ENCODE measurements at regions not wholly inside any gene's neighbourhood (a gene's known extent, or its start where the extent isn't known, plus 50 kb on each side); places are given as distances from the start of the nearest gene placed in this dataset.
"Not testable (repeated sequence)": the region's sequence is repeated elsewhere in the genome, so short reads cannot be mapped to it uniquely, and the experiment has no call there.

GRCh38 chr13:18824678-18825077 lies 356.9 kb downstream of the TUBA3C start:
- not testable (repeated sequence) for H3F3A ChIP-seq (ENCODE audit: insufficient read depth, low read length); DNase-seq; H3K9ac ChIP-seq (ENCODE audit: low read length); H3K4me1 ChIP-seq (ENCODE audit: low read length); H3K4me3 ChIP-seq (ENCODE audit: low read length); H4K20me1 ChIP-seq (ENCODE audit: insufficient read depth, low read length); H3K9me2 ChIP-seq (replicated peaks; ENCODE audit: insufficient read depth, low read length); H3K36me3 ChIP-seq (replicated peaks; ENCODE audit: insufficient read depth, low read length); H3K79me2 ChIP-seq (ENCODE audit: low read length); H3K27ac ChIP-seq (ENCODE audit: low read length); H3K9me3 ChIP-seq (replicated peaks; ENCODE audit: insufficient read depth, low read length); H2AFZ ChIP-seq (ENCODE audit: low read length); H3K27me3 ChIP-seq (replicated peaks; ENCODE audit: insufficient read depth, low read length); H3K4me2 ChIP-seq (ENCODE audit: low read depth, low read length)

GRCh38 chr13:18822655-18823639 lies 358.7 kb downstream of the TUBA3C start:
- not testable (repeated sequence) for H3K4me2 ChIP-seq (ENCODE audit: low read depth, low read length); H3K79me2 ChIP-seq (ENCODE audit: low read length); H3K9ac ChIP-seq (ENCODE audit: low read length); H3K4me3 ChIP-seq (ENCODE audit: low read length); H3K4me1 ChIP-seq (ENCODE audit: low read length); H3K27me3 ChIP-seq (replicated peaks; ENCODE audit: insufficient read depth, low read length); H3K9me2 ChIP-seq (replicated peaks; ENCODE audit: insufficient read depth, low read length); H3K27ac ChIP-seq (ENCODE audit: low read length); DNase-seq; H2AFZ ChIP-seq (ENCODE audit: low read length); H4K20me1 ChIP-seq (ENCODE audit: insufficient read depth, low read length); H3F3A ChIP-seq (ENCODE audit: insufficient read depth, low read length); H3K36me3 ChIP-seq (replicated peaks; ENCODE audit: insufficient read depth, low read length); H3K9me3 ChIP-seq (replicated peaks; ENCODE audit: insufficient read depth, low read length)

DNA sequence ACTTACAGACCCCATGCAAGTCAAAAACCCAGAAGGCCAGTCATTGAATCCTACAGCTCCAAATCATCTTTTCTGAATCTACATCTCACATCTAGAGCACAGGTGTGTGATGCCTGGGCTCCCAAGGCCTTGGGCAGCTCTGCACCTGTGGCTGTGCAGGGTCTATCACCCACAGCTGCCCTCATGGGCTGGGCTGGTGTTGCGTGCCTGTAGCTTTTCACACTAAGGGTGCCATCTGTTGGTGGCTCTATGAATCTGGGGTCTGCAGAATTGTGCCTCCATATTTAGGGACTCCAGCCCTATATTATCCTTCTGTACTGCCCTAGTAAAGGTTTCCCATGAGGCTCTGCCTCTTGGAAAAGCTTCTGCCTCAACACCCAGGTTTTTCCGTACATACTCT lies 407.6 kb downstream of the TUBA3C start:
- not testable (repeated sequence) for H4K20me1 ChIP-seq (ENCODE audit: insufficient read depth, low read length); H3K4me1 ChIP-seq (ENCODE audit: low read length); H3K79me2 ChIP-seq (ENCODE audit: low read length); H3K27me3 ChIP-seq (replicated peaks; ENCODE audit: insufficient read depth, low read length); H3K4me2 ChIP-seq (ENCODE audit: low read depth, low read length); DNase-seq; H3K36me3 ChIP-seq (replicated peaks; ENCODE audit: insufficient read depth, low read length); H2AFZ ChIP-seq (ENCODE audit: low read length); H3K9me3 ChIP-seq (replicated peaks; ENCODE audit: insufficient read depth, low read length); H3K9me2 ChIP-seq (replicated peaks; ENCODE audit: insufficient read depth, low read length); H3K9ac ChIP-seq (ENCODE audit: low read length); H3K27ac ChIP-seq (ENCODE audit: low read length); H3K4me3 ChIP-seq (ENCODE audit: low read length); H3F3A ChIP-seq (ENCODE audit: insufficient read depth, low read length)

DNA sequence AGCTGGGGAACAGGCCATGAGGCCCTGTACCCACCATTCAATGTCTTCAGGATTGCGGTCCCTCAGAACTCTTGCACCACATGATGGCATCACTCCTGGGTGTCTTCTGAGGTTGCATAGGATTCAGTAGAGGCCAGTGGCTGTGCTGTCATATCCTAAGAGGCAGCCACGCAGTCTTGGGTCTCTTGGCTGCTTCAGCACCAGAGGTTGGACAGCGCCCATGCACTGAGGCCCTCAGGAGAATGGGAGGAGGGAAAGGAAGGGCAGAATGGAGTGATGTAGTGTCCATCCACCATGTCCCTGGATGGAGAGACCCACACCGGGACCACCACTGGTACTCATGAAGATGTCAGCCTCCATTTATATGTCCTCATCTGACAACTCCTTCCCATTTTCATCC lies 439.9 kb downstream of the TUBA3C start:
- not testable (repeated sequence) for H4K20me1 ChIP-seq (ENCODE audit: insufficient read depth, low read length); H3K9me2 ChIP-seq (replicated peaks; ENCODE audit: insufficient read depth, low read length); H3K4me2 ChIP-seq (ENCODE audit: low read depth, low read length); H3F3A ChIP-seq (ENCODE audit: insufficient read depth, low read length); H3K36me3 ChIP-seq (replicated peaks; ENCODE audit: insufficient read depth, low read length); H2AFZ ChIP-seq (ENCODE audit: low read length); H3K9ac ChIP-seq (ENCODE audit: low read length); H3K27me3 ChIP-seq (replicated peaks; ENCODE audit: insufficient read depth, low read length); H3K4me3 ChIP-seq (ENCODE audit: low read length); DNase-seq; H3K27ac ChIP-seq (ENCODE audit: low read length); H3K79me2 ChIP-seq (ENCODE audit: low read length); H3K9me3 ChIP-seq (replicated peaks; ENCODE audit: insufficient read depth, low read length); H3K4me1 ChIP-seq (ENCODE audit: low read length)

DNA sequence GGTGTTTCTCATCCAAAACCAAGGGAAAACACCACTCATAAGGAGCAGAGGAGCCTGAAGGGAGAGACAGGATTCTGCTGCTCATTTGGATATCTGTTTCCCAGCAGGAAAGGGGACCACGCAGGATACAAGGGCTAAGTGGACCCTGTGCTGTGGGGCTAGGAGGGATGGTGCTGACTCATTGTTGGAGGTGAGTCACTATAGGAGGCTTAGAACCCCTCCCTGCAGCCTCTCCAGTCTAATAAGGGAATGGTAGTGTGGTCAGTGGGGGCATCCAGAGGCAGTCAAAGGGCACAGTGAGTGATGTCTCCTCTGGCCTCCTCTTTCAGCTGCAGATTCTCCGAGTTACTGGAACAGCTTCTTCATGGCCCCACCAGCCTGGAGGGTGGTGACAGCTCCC lies 442.3 kb downstream of the TUBA3C start:
- Histone ChIP-seq H3K9me2 (replicated peaks; ENCODE audit: insufficient read depth, low read length) (no peaks in the 10 kb centered on the region), H3K4me1 (ENCODE audit: low read length) (no peaks in the 10 kb centered on the region), H3F3A (ENCODE audit: insufficient read depth, low read length) (no peaks in the 10 kb centered on the region), H3K4me3 (ENCODE audit: low read length) (no peak overlapping the region), H3K9me3 (replicated peaks; ENCODE audit: insufficient read depth, low read length) (no peaks in the 10 kb centered on the region), H3K27ac (ENCODE audit: low read length) (no peak overlapping the region), H3K36me3 (replicated peaks; ENCODE audit: insufficient read depth, low read length) (no peaks in the 10 kb centered on the region), H2AFZ (ENCODE audit: low read length) (no peak overlapping the region), H4K20me1 (ENCODE audit: insufficient read depth, low read length) (no peaks in the 10 kb centered on the region), H3K79me2 (ENCODE audit: low read length) (no peaks in the 10 kb centered on the region), H3K9ac (ENCODE audit: low read length) (no peak overlapping the region), H3K27me3 (replicated peaks; ENCODE audit: insufficient read depth, low read length) (no peaks in the 10 kb centered on the region), H3K4me2 (ENCODE audit: low read depth, low read length) (no peak overlapping the region)
- no peak for DNase-seq
- no peak for TF ChIP-seq EZH2 (optimal IDR thresholded peaks at IDR 0.05; ENCODE audit: low read depth, low read length)
- TF ChIP-seq EZH2phosphoT487 (IDR thresholded peaks at IDR 0.05; ENCODE audit: low read length), result no peak
- no peak for TF ChIP-seq CTCF (IDR thresholded peaks at IDR 0.05; ENCODE audit: low read length)

DNA sequence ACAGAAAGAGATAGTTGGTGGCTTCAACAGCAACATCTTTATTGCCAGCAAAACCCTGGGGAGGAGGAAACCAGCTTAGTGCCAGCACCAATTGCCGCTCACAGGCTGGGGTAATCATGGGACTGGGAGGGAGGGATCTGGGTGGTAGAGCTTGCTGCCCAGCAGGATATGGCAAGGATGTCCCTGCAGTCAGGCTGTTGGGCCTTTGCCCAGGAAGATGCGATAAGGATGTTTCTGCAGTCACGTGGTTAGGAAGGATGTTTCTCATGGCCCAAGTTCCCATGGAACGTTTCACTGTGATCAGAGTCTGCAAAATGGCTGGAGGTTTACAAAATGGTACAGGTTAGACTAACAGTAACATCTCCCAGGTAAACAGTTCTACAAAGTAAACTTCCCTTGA lies 443.5 kb downstream of the TUBA3C start:
- H3K9me3 ChIP-seq (replicated peaks; ENCODE audit: insufficient read depth, low read length), result not testable (repeated sequence)

GRCh38 chr13:18727138-18727537 lies 454.5 kb downstream of the TUBA3C start:
- H3K4me1 ChIP-seq (ENCODE audit: low read length); DNase-seq; H3K27me3 ChIP-seq (replicated peaks; ENCODE audit: insufficient read depth, low read length); H3K4me3 ChIP-seq (ENCODE audit: low read length); H3K27ac ChIP-seq (ENCODE audit: low read length); H3K9ac ChIP-seq (ENCODE audit: low read length); H3K9me3 ChIP-seq (replicated peaks; ENCODE audit: insufficient read depth, low read length); H2AFZ ChIP-seq (ENCODE audit: low read length); H3K79me2 ChIP-seq (ENCODE audit: low read length); H3K36me3 ChIP-seq (replicated peaks; ENCODE audit: insufficient read depth, low read length); H3F3A ChIP-seq (ENCODE audit: insufficient read depth, low read length); H3K4me2 ChIP-seq (ENCODE audit: low read depth, low read length); H3K9me2 ChIP-seq (replicated peaks; ENCODE audit: insufficient read depth, low read length); H4K20me1 ChIP-seq (ENCODE audit: insufficient read depth, low read length): not testable (repeated sequence)

More for the DNA sequence above, 443.5 kb downstream of the TUBA3C start:
- H3K9ac ChIP-seq (ENCODE audit: low read length); H3K36me3 ChIP-seq (replicated peaks; ENCODE audit: insufficient read depth, low read length); H3K79me2 ChIP-seq (ENCODE audit: low read length); H4K20me1 ChIP-seq (ENCODE audit: insufficient read depth, low read length); H3F3A ChIP-seq (ENCODE audit: insufficient read depth, low read length); H3K27me3 ChIP-seq (replicated peaks; ENCODE audit: insufficient read depth, low read length); DNase-seq; H3K27ac ChIP-seq (ENCODE audit: low read length); H3K9me2 ChIP-seq (replicated peaks; ENCODE audit: insufficient read depth, low read length); H3K4me1 ChIP-seq (ENCODE audit: low read length); H3K4me3 ChIP-seq (ENCODE audit: low read length); H2AFZ ChIP-seq (ENCODE audit: low read length); H3K4me2 ChIP-seq (ENCODE audit: low read depth, low read length): not testable (repeated sequence)

Measured in MM.1S (cell line).